Fibroblast of pulmonary artery (primary cell): ENCODE measurements at regions not wholly inside any gene's neighbourhood (a gene's known extent, or its start where the extent isn't known, plus 50 kb on each side); places are given as distances from the start of the nearest gene placed in this dataset.
"Not testable (repeated sequence)": the region's sequence is repeated elsewhere in the genome, so short reads cannot be mapped to it uniquely, and the experiment has no call there.

Experiments used
- DNase-seq: peaks from one replicate; pipeline ENCODE4 v3.0.0-alpha.2; 2010; ENCODE audit warnings: low read depth
- H3K4me3 ChIP-seq: replicated peaks from 2 replicates; pipeline ENCODE4 v1.5.1; 2011; ENCODE audit warnings: low read depth, mild to moderate bottlenecking, control low read depth, low read length, moderate library complexity
- CTCF ChIP-seq: IDR thresholded peaks from 2 replicates; pipeline ENCODE4 v1.5.1; 2011; ENCODE audit warnings: mild to moderate bottlenecking, control low read depth, low read length, inconsistent platforms; ENCODE audit errors: missing control alignments

- H3K4me3 ChIP-seq: no peak overlapping the region
- DNase-seq: no peak
- no peak for TF ChIP-seq CTCF
These were observed 51.9 kb upstream of the SPDL1 start for GRCh38 chr5:169531631-169532030.

GRCh38 chr5:169527863-169528262 lies 55.7 kb upstream of the SPDL1 start:
- H3K4me3 ChIP-seq: no peak overlapping the region
- peak; percentile 62 for DNase-seq
- TF ChIP-seq CTCF: no peak

- TF ChIP-seq CTCF: no peak
- DNase-seq: no peak
- no peak overlapping the region for H3K4me3 ChIP-seq
These were observed 56.5 kb upstream of the SPDL1 start for GRCh38 chr5:169527066-169527465.

GRCh38 chr5:169522851-169523250 lies 60.7 kb upstream of the SPDL1 start:
- no peak for TF ChIP-seq CTCF
- no peak for DNase-seq

GRCh38 chr5:169521366-169521983 lies 62.1 kb upstream of the SPDL1 start:
- TF ChIP-seq CTCF: no peak
- no peak overlapping the region for H3K4me3 ChIP-seq
- DNase-seq: peak; percentile 47

More at GRCh38 chr5:169522851-169523250, 60.7 kb upstream of the SPDL1 start:
- no peak overlapping the region for H3K4me3 ChIP-seq

- no peak for TF ChIP-seq CTCF
- no peak overlapping the region for H3K4me3 ChIP-seq
- no peak for DNase-seq
These were observed 64.2 kb upstream of the SPDL1 start for GRCh38 chr5:169519358-169519757.

- not testable (repeated sequence) for DNase-seq
These were observed 64.8 kb upstream of the SPDL1 start for GRCh38 chr5:169518779-169519178.

More at GRCh38 chr5:169518779-169519178, 64.8 kb upstream of the SPDL1 start:
- H3K4me3 ChIP-seq: not testable (repeated sequence)
